Uterus (tissue), 2 donors: ENCODE measurements at regions not wholly inside any gene's neighbourhood (a gene's known extent, or its start where the extent isn't known, plus 50 kb on each side); places are given as distances from the start of the nearest gene placed in this dataset.

Experiments
- POLR2A ChIP-seq, 2 donors: fragments of 450-650 bp; IDR thresholded peaks; one replicate each; pipeline ENCODE4 v1.6.1; 2016; ENCODE audit warnings: antibody characterized with exemption in 2 of 2, mild to moderate bottlenecking in 1 of 2, moderate library complexity in 1 of 2
- TF ChIP-seq, protein P1 (sequence below), 4 experiments: fragments of 200-600 bp in 2 of 4; fragments of 450-650 bp in 2 of 4; sonication (generic) in 2 of 4; IDR thresholded peaks; one replicate each; pipeline ENCODE4 v1.5.1; 2016 to 2019; ENCODE audit warnings: antibody characterized with exemption in 4 of 4, mild to moderate bottlenecking in 2 of 4, moderate library complexity in 1 of 4

DNA sequence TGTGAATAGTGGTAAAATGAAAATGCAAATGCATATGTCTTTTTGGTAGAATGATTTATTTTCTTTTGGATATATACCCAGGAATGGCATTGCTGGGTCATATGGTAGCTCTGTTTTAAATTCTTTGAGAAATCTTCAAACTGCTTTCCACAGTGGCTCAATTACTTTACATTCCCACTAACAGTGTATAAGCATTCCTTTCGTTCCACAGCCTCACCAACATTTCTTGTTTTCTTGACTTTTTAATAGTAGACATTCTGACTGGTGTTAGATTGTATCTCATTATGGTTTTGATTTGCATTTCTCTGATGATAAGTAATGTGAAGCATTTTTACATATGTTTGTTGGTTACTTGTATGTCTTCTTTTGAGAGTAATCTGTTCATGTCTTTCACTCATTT lies 144.0 kb downstream of the SIM1 start:
- TF ChIP-seq, protein P1, sequence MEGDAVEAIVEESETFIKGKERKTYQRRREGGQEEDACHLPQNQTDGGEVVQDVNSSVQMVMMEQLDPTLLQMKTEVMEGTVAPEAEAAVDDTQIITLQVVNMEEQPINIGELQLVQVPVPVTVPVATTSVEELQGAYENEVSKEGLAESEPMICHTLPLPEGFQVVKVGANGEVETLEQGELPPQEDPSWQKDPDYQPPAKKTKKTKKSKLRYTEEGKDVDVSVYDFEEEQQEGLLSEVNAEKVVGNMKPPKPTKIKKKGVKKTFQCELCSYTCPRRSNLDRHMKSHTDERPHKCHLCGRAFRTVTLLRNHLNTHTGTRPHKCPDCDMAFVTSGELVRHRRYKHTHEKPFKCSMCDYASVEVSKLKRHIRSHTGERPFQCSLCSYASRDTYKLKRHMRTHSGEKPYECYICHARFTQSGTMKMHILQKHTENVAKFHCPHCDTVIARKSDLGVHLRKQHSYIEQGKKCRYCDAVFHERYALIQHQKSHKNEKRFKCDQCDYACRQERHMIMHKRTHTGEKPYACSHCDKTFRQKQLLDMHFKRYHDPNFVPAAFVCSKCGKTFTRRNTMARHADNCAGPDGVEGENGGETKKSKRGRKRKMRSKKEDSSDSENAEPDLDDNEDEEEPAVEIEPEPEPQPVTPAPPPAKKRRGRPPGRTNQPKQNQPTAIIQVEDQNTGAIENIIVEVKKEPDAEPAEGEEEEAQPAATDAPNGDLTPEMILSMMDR (IDR thresholded peaks at IDR 0.05): no peak
- no peak for TF ChIP-seq POLR2A (IDR thresholded peaks at IDR 0.05)
